GM12892 (cell line): ENCODE measurements at regions not wholly inside any gene's neighbourhood (a gene's known extent, or its start where the extent isn't known, plus 50 kb on each side); places are given as distances from the start of the nearest gene placed in this dataset.
"Not testable (repeated sequence)": the region's sequence is repeated elsewhere in the genome, so short reads cannot be mapped to it uniquely, and the experiment has no call there.

Experiments used
- DNase-seq: peaks from one replicate; pipeline ENCODE4 v3.0.0; 2011; ENCODE audit not compliant: insufficient read length
- FAIRE-seq: peaks from 2 replicates; lab custom pipeline; 2011; peaks lifted over from hg19 to GRCh38; lab: Jason Lieb, UNC
- POLR2A ChIP-seq: IDR thresholded peaks from 2 replicates; pipeline ENCODE4 v1.6.1; 2011; ENCODE audit warnings: low read depth, low read length, control low read depth
- POLR2AphosphoS5 ChIP-seq: IDR thresholded peaks from 2 replicates; pipeline ENCODE4 v1.6.1; 2011; ENCODE audit warnings: low read depth, low read length, control low read depth
- TAF1 ChIP-seq: IDR thresholded peaks from 2 replicates; pipeline ENCODE4 v1.6.1; 2011; ENCODE audit warnings: low read depth, mild to moderate bottlenecking, control low read depth, low read length, borderline replicate concordance

- FAIRE-seq (peak; percentile 62), DNase-seq (no peak)
- TF ChIP-seq POLR2A: no peak
These were observed 425.9 kb downstream of the TMEM135 start for GRCh38 chr11:87463486-87464102.

DNA sequence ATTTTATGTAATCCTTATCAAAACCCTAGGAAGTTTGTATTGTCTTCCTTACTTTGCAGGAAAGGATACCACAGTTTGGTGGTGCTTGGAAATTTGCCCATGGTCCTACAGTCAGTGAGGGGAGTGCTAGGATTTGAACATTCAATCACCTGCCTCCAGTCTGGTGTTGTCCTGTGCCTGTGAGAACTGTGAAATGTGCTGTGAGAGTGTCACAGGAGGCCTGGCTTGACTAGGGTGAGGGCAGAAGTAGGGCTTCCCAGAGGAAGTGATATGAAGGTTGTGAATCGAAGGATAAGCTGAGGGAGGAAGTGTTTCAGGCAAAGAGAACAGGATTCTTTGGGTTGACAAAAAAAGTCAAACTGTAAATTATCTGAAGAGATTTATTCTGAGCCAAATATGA lies 424.4 kb downstream of the TMEM135 start:
- no peak for TF ChIP-seq POLR2A
- no peak for TF ChIP-seq TAF1
- TF ChIP-seq POLR2AphosphoS5: no peak
- no peak for DNase-seq
- FAIRE-seq: no peak

DNA sequence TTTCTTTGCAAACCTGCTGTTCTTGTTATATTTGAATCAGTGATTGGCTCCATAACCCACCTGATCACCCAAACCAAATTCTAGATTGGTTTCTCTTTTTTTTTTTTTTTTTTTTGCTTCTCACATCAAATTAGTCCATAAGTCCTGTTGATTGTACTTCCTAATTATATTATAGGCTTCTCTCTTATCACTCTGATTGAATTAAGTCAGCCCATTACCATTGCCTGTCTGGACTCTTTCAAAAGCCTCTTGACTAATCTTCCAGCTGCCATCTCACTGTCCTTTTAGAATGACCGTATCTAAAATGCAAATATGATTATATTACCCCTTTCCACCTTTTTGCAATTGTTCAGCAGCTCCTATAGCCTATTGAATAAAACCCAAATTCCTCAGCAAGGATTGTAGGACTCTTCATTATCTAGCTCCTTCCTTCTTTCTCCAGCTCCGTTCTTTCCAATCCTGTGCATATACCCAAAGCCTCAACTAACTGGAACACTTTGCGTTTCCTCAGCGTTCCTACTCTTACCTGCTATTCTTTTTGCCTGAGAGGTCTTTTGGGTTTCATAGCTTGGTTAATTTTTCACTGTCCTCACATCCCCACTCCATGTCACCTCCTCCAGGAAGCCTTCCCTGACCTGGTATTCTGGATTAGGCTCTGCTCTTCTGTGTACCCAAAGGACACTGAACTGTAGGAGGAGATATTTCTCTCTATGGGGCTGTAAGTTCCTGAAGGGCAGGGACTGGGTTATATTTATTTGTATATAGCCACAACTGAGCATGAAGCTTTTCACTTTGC lies 423.3 kb downstream of the TMEM135 start:
- FAIRE-seq (no peak), DNase-seq (no peak)
- TF ChIP-seq POLR2A: no peak
- no peak for TF ChIP-seq POLR2AphosphoS5
- no peak for TF ChIP-seq TAF1

DNA sequence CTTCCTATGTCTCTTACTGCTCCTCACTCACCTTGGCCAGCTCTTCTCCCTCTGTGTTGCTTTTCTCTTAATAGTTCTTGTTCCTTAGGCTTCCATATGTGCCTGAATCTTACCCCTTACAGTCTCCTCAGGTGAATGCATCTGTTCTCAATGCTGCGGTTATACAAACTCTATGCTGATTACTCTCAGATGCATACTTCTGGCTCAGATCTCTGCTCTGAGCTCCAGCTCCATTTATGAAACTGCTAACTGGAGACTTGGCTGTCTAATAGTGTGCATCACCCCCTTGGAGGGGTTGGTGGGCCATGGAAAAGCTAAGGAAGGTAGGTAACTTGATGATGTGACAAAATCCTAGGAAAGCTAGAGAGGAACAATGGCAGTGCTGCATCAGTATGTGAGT lies 422.5 kb downstream of the TMEM135 start:
- FAIRE-seq: no peak
- DNase-seq: no peak
- TF ChIP-seq TAF1 (no peak), POLR2AphosphoS5 (no peak), POLR2A (no peak)

- TF ChIP-seq POLR2A (no peak), TAF1 (no peak), POLR2AphosphoS5 (no peak)
- no peak for DNase-seq
- FAIRE-seq: no peak
These were observed 421.6 kb downstream of the TMEM135 start for GRCh38 chr11:87459351-87459750.

DNA sequence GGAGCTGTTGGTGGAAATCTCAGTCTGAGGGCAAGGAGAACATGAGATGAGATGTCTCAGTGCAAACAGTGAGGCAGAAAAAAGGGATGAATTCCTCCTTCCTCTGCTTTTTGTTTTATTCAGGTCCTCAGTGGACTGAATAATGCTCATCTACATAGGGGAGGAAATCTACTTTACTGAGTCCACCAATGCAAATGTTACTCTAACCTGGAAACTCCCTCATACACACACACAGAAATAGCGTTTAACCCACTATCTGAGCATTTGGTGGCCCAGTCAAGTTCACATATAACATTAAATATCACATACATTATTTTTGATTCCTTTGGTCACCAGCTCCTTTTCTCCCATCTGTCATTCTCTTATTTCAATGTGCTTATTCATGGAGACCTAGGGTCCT lies 418.8 kb downstream of the TMEM135 start:
- DNase-seq (no peak), FAIRE-seq (peak; percentile 72)
- no peak for TF ChIP-seq TAF1

DNA sequence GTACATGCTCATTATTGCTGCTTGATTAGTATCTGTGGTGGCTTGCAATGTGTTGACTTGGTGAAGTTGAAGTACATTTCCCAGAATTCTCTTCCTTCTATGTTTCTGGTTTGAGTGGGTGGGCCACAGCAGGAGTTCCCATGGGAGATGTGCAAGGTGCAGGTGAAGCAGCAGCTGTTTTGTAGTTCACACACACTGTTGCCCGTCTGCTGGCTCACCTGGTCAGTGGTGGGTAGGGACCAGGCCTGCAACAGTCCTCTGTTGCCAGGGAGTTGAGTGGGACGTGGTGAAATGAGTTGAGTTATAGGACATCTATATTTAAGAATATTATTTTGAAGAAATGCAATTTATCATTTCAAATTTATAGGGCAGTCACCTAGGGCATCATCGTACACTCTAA lies 417.4 kb downstream of the TMEM135 start:
- FAIRE-seq (peak; percentile 9), DNase-seq (no peak)
- TF ChIP-seq POLR2A: no peak
- TF ChIP-seq TAF1: no peak
- TF ChIP-seq POLR2AphosphoS5: no peak

DNA sequence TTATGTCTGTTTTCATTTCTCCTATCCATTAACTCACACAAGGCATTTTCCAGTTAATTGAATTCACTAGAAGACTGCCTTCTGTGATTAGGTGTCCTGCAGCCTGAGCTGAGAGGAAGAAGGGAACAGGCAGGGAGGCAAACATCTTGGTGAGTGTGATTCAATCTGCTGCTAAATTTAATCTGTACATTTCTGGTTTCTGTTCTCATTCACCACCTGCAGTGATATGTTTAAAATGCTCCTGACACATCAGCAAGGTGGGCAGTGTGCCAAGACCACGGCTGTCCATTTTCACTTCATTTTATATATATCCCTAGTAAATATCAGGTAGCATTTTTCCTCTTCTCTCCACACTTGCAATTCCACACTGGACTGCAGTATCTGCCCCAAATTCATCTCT lies 416.5 kb downstream of the TMEM135 start:
- TF ChIP-seq POLR2AphosphoS5 (no peak), POLR2A (no peak), TAF1 (no peak)
- DNase-seq (no peak), FAIRE-seq (peak; percentile 86)

DNA sequence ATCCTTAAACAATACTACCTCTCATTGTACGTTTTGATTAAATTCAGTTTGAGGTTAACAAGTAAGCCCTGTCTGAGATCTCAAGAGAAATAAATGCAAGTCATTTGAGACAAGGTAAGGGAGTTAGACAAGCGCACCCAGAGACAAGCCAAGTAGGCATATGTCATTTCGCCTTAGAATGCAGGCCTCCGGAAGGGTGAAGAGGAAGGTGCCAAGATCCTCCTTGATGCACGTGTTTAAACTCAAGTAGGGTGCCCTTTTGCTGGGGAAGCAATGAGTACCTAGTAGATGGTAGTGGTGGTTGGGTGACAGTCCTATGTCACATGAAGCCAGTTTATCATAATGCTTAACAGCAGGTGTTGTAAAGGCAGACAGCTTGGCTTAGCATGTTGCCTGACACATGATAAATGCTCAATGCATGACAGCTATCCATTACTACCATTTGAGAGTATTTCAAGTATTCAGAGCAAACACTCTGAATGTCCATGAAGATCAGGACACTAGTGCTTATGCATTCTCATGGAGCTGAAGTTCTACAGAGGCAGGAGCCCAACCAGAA lies 415.9 kb downstream of the TMEM135 start:
- TF ChIP-seq POLR2AphosphoS5 (no peak), POLR2A (no peak), TAF1 (no peak)
- FAIRE-seq: peak; percentile 71
- DNase-seq: no peak

GRCh38 chr11:87452025-87452424 lies 414.3 kb downstream of the TMEM135 start:
- not testable (repeated sequence) for FAIRE-seq, DNase-seq

- DNase-seq (no peak), FAIRE-seq (no peak)
- no peak for TF ChIP-seq TAF1
- no peak for TF ChIP-seq POLR2A
- TF ChIP-seq POLR2AphosphoS5: no peak
These were observed 413.7 kb downstream of the TMEM135 start for GRCh38 chr11:87451395-87451794.

GRCh38 chr11:87447606-87448005 lies 409.9 kb downstream of the TMEM135 start:
- DNase-seq (no peak), FAIRE-seq (no peak)
- TF ChIP-seq POLR2AphosphoS5: no peak
- TF ChIP-seq TAF1: no peak
- TF ChIP-seq POLR2A: no peak

DNA sequence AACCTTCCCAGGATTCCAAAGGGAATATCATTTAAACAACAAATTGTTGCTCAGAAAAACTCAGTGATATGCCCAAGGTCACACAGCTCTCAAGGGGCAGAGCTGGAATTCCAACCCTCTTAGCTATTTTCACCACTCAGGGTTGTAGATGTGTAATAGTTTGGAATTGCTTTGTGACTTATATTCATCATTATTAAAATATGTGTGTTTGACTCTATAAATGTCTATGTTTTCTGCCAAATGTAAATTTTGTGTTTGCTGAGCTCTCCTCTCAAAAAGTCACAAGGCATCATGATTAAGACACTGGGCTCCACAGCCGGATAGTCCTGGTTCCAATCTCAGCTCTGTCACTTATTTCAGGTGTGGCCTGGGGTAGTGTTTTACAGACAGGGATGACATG lies 407.3 kb downstream of the TMEM135 start:
- DNase-seq (no peak), FAIRE-seq (no peak)
- TF ChIP-seq TAF1: no peak
- no peak for TF ChIP-seq POLR2A
- TF ChIP-seq POLR2AphosphoS5: no peak
